DOHH2 (cell line): ENCODE measurements at regions not wholly inside any gene's neighbourhood (a gene's known extent, or its start where the extent isn't known, plus 50 kb on each side); places are given as distances from the start of the nearest gene placed in this dataset.
"Not testable (repeated sequence)": the region's sequence is repeated elsewhere in the genome, so short reads cannot be mapped to it uniquely, and the experiment has no call there.

Experiments used
- H3F3A ChIP-seq: fragments of 200-600 bp; sonication (generic), shearing (Covaris generic); 2 replicates; pipeline ENCODE4 v1.6.0; 2016; ENCODE audit warnings: antibody characterized with exemption, mild to moderate bottlenecking; ENCODE audit not compliant: control insufficient read depth, insufficient read depth
- H3K27ac ChIP-seq: fragments of 200-600 bp; sonication (generic); 2 replicates; pipeline ENCODE4 v1.5.1; 2014; ENCODE audit warnings: low read depth, mild to moderate bottlenecking, low read length, moderate library complexity
- H3K27me3 ChIP-seq: fragments of 200-600 bp; sonication (generic); 2 replicates; pipeline ENCODE4 v1.6.1; 2014; ENCODE audit warnings: mild to moderate bottlenecking, low read length, mixed read lengths; ENCODE audit not compliant: control insufficient read depth
- H3K36me3 ChIP-seq: fragments of 200-600 bp; sonication (generic); 2 replicates; pipeline ENCODE4 v1.6.1; 2014; ENCODE audit warnings: mild to moderate bottlenecking, low read length, moderate library complexity, mixed read lengths; ENCODE audit not compliant: control insufficient read depth
- H3K4me1 ChIP-seq: fragments of 200-600 bp; sonication (generic); 2 replicates; pipeline ENCODE4 v1.6.1; 2014; ENCODE audit warnings: mild to moderate bottlenecking, low read length, mixed read lengths; ENCODE audit not compliant: control insufficient read depth
- H3K4me2 ChIP-seq: fragments of 200-600 bp; sonication (generic); 2 replicates; pipeline ENCODE4 v1.6.0; 2014; ENCODE audit warnings: mild to moderate bottlenecking, low read length, moderate library complexity
- H3K4me3 ChIP-seq: fragments of 200-600 bp; sonication (generic); 2 replicates; pipeline ENCODE4 v1.5.1; 2014; ENCODE audit warnings: mild to moderate bottlenecking, low read length, mixed read lengths
- H3K79me2 ChIP-seq: fragments of 200-600 bp; sonication (generic); 2 replicates; pipeline ENCODE4 v1.6.1; 2014; ENCODE audit warnings: mild to moderate bottlenecking, low read length, mixed read lengths; ENCODE audit not compliant: control insufficient read depth
- H3K9me2 ChIP-seq: fragments of 200-600 bp; sonication (generic); replicated peaks from 2 replicates; pipeline ENCODE4 v1.6.1; 2014; ENCODE audit warnings: mild to moderate bottlenecking, low read length, mixed read lengths; ENCODE audit not compliant: control insufficient read depth
- H3K9me3 ChIP-seq: fragments of 200-600 bp; sonication (generic); 2 replicates; pipeline ENCODE4 v1.6.1; 2014; ENCODE audit warnings: antibody characterized with exemption, low read length, mixed read lengths; ENCODE audit not compliant: control insufficient read depth, insufficient read depth
- H4K20me1 ChIP-seq: fragments of 200-600 bp; sonication (generic); 2 replicates; pipeline ENCODE4 v1.6.0; 2014; ENCODE audit warnings: low read depth, mild to moderate bottlenecking, antibody characterized with exemption, low read length, moderate library complexity; ENCODE audit not compliant: control insufficient read depth, insufficient read depth
- EZH2phosphoT487 ChIP-seq: fragments of 200-600 bp; sonication (generic); IDR thresholded peaks from 2 replicates; pipeline ENCODE4 v1.6.1; 2017; ENCODE audit warnings: borderline replicate concordance, mild to moderate bottlenecking, antibody characterized with exemption, low read length, moderate library complexity, mixed read lengths
- TF ChIP-seq, protein P1 (sequence below): fragments of 200-600 bp; sonication (generic); IDR thresholded peaks from one replicate; pipeline ENCODE4 v1.5.1; 2014; ENCODE audit warnings: antibody characterized with exemption, mild to moderate bottlenecking, low read depth, low read length; ENCODE audit not compliant: poor library complexity, severe bottlenecking

- Histone ChIP-seq H3K36me3 (no peaks in the 10 kb centered on the region), H3K27ac (no peak overlapping the region), H3K4me3 (no peak overlapping the region), H3K79me2 (no peaks in the 10 kb centered on the region), H4K20me1 (no peaks in the 10 kb centered on the region), H3K4me2 (no peak overlapping the region), H3K27me3 (no peaks in the 10 kb centered on the region), H3K4me1 (no peaks in the 10 kb centered on the region), H3K9me2 (no peaks in the 10 kb centered on the region), H3F3A (no peaks in the 10 kb centered on the region), H3K9me3 (no peaks in the 10 kb centered on the region)
- TF ChIP-seq EZH2phosphoT487, result no peak
- TF ChIP-seq, protein P1, sequence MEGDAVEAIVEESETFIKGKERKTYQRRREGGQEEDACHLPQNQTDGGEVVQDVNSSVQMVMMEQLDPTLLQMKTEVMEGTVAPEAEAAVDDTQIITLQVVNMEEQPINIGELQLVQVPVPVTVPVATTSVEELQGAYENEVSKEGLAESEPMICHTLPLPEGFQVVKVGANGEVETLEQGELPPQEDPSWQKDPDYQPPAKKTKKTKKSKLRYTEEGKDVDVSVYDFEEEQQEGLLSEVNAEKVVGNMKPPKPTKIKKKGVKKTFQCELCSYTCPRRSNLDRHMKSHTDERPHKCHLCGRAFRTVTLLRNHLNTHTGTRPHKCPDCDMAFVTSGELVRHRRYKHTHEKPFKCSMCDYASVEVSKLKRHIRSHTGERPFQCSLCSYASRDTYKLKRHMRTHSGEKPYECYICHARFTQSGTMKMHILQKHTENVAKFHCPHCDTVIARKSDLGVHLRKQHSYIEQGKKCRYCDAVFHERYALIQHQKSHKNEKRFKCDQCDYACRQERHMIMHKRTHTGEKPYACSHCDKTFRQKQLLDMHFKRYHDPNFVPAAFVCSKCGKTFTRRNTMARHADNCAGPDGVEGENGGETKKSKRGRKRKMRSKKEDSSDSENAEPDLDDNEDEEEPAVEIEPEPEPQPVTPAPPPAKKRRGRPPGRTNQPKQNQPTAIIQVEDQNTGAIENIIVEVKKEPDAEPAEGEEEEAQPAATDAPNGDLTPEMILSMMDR, result no peak
Observed at GRCh38 chr14:40010961-40011360, 578.7 kb upstream of the FBXO33 start.

DNA sequence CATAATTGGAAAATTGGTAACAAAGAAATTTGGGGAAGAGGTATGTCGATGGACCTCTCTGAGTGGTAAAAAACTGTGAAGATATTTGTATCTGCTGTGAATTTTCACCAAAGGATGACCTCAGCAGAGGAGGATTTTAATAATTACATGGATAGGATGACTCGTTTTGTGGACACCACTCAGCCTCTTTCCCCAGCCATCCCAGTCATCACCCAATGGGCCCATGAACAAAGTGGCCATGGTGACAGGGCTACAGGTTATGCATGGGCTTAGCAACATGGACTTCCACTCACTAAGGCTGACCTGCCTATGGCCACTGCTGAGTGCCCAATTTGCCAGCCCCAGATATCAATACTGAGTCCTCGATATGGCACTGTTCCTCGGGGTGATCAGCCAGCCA lies 577.5 kb upstream of the FBXO33 start:
- no peak overlapping the region for H3K27ac ChIP-seq
- H3K4me2 ChIP-seq, result no peak overlapping the region
- TF ChIP-seq, protein P1, result no peak
- no peak for TF ChIP-seq EZH2phosphoT487
- H3K4me1 ChIP-seq, result no peaks in the 10 kb centered on the region
- no peaks in the 10 kb centered on the region for H3K9me3 ChIP-seq
- H3K4me3 ChIP-seq, result no peak overlapping the region
- H3K9me2 ChIP-seq, result no peaks in the 10 kb centered on the region
- no peaks in the 10 kb centered on the region for H3K27me3 ChIP-seq
- H4K20me1 ChIP-seq, result no peaks in the 10 kb centered on the region
- H3F3A ChIP-seq, result no peaks in the 10 kb centered on the region
- H3K36me3 ChIP-seq, result no peaks in the 10 kb centered on the region
- no peaks in the 10 kb centered on the region for H3K79me2 ChIP-seq

DNA sequence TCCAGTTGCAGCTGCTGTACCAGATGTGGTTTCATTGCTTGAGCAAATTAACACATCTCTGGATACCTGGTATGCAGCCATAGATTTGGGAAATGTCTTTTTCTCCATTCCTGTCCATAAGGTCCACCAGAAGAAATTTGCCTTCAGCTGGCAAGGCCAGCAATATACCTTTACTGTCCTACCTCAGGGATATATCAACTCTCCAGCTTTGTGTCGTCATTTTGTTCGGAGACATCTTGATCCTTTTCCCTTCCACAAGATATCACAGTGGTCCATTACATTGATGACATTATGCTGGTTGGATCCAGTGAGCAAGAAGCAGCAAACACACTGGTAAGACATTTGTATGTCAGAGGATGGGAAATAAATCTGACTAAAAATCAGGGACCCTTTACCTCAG lies 576.1 kb upstream of the FBXO33 start:
- not testable (repeated sequence) for H3K27me3 ChIP-seq, H3K4me2 ChIP-seq, H3K79me2 ChIP-seq, H3K9me2 ChIP-seq, H3K27ac ChIP-seq, H3K9me3 ChIP-seq, H4K20me1 ChIP-seq, H3K36me3 ChIP-seq, H3K4me1 ChIP-seq, H3F3A ChIP-seq, H3K4me3 ChIP-seq

DNA sequence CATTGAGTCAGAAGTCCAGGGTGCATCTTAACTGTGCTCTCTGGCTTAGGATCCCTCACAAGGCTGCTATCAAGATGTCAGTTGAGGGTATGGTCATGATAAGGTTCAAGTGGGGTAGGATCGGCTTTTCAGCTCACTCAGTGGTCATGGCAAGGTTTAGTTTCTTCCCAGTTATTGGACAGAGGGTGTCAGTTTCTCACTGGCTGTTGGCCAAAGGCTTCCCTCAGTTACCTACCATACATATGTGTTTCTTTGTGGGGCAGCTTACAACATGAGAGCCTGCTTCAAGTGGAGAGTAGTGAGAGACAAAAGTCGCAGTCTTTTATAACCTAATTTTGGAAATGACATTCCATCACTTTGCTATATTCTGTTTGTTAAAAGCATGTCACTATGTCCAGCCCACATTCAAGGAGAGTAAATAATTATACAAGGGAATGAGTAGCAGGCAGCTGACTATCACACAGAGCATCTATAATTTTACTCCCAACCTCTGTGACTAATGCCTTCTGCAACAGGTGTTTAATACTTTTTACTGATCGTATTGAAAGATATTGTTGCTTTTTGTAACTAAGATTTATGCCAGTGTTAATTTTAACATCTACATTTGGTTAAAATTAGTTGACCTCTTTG lies 572.8 kb upstream of the FBXO33 start:
- Histone ChIP-seq H3K4me3 (no peak overlapping the region), H3K27me3 (no peaks in the 10 kb centered on the region), H3K4me1 (no peaks in the 10 kb centered on the region), H4K20me1 (no peaks in the 10 kb centered on the region), H3K79me2 (no peaks in the 10 kb centered on the region), H3K9me3 (no peaks in the 10 kb centered on the region), H3K9me2 (no peaks in the 10 kb centered on the region), H3K27ac (no peak overlapping the region), H3K36me3 (no peaks in the 10 kb centered on the region), H3K4me2 (no peak overlapping the region), H3F3A (no peaks in the 10 kb centered on the region)
- TF ChIP-seq, protein P1, result no peak
- TF ChIP-seq EZH2phosphoT487, result no peak
